GM18867 (cell line): ENCODE measurements at regions not wholly inside any gene's neighbourhood (a gene's known extent, or its start where the extent isn't known, plus 50 kb on each side); places are given as distances from the start of the nearest gene placed in this dataset.
"Not testable (repeated sequence)": the region's sequence is repeated elsewhere in the genome, so short reads cannot be mapped to it uniquely, and the experiment has no call there.

Experiments
- ATAC-seq: cut with Tn5 transposase; IDR thresholded peaks from one replicate; pipeline ENCODE4 v1.9.1; 2021; ENCODE audit warnings: mild to moderate bottlenecking, moderate library complexity; ENCODE audit not compliant: unreplicated experiment

DNA sequence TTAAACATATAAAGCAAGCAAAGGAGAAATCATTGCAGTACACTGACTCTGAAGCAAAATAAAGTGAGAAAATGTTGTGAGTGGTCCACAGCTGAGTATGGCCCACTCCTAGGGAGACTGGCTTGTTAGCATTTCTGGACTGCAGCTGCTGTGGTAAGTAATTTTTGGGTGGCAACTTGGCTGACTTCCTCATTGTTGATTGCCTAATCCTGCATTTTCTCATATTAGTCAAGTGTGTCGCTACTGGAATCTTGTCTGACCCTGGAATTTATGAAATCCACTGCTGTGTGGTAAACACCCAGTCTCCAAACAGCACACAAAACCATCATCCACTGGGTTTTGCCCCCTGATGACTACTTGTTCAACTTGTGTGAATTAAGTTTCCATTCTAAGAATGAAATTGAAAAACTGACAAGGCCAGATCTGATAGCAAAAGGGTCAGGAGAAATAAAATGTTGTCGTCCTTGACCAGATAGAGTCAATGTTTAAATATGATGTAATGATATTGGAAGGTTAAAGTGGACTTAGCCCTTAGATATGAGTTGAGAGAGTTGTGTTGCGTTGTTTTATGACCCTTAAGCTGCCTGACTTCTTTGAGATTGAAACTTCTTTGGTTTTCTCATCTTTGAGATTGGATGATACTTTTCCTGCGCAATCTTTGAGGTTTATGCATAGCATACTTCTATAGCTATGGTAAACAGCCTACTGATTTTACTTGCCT lies 106.6 kb upstream of the SEC22B start:
- not testable (repeated sequence) for ATAC-seq

DNA sequence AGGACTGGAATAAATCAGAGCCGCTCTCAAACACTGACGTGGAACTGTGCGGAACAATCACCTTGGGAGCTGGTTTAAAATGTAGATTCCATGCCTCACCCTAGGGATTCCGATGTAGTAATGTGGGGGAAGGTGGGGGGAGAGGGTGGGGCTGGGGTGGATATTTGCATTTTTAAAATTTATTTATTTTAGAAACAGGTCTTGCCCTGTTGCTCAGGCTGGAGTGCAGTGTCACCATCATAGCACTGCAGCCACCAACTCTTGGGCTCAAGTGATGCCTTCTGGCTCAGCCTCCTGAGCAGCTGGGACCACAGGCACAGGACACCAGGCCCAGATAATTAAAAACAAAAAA lies 101.9 kb upstream of the SEC22B start:
- ATAC-seq = not testable (repeated sequence)

DNA sequence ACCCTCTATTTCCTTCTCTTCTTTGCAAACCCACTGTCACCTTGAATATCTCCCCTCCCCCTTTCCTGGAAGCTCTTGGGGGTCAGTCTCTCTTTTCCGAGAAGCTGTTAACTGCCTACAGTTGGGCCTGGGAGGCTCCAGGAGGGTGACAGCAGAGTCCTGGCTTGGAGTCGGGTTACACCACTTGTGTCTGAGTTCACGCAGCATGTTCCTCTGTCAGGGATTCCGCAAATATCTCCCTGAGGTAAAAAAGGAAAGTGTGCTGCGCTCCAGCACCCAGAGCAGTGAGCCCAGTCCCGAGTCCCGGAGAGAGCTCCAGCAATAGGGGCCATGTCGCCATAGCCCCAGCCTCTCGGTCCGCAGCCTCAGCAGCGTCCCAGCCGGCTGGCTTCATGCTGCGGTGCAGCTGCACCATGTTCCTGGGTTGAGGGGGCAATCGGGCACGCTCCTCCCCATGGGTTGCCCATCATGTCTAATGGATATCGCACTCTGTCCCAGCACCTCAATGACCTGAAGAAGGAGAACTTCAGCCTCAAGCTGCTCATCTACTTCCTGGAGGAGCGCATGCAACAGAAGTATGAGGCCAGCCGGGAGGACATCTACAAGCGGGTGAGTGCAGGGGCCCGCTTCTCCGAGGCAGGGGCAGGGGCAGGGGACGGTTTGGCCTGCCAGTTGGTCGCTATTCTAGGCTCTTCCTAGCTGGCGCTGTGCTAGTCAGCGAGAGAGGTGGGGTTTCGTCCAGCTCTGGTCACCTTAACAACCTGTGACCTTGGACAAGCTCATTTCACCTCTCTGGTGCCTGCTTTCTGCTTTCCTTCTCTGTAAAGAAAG lies 101.3 kb upstream of the SEC22B start:
- ATAC-seq = not testable (repeated sequence)

DNA sequence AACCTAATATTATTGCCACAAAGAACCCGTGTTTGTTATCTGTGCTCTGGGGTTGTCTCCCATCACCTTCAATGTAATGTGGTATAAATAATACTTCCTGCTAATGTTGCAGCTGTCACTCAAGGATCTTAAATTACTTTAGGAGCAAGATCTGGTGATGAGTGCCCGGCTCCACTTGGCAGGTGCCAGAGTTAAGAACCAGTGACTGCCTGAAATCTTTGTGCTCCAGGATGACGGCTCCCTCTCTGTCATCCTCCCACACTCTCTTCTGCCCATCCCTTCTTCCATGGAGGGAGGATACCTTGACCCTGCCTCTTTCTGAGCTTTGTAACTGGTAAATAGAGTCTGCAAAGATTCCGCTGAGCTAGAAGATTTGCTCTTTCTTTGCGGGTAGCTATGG lies 100.4 kb upstream of the SEC22B start:
- not testable (repeated sequence) for ATAC-seq

DNA sequence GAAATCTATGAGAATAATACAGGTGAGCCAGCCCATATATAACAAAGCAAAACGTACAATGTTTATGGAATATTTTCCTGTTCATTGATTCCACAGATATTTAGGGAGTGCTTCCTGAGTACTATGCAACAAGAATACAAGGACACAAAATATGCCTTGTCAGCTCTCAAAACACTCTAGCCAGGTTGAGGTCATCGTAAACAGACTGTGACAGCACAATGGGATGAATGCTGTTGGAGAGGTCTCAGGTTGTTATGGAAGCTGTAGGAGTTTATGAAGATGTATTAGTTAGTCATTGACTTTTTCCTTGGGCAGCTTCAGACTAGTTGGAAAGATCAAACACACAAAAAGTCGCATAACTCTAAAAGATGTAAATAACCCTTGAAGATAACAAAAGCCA lies 98.1 kb upstream of the SEC22B start:
- not testable (repeated sequence) for ATAC-seq

DNA sequence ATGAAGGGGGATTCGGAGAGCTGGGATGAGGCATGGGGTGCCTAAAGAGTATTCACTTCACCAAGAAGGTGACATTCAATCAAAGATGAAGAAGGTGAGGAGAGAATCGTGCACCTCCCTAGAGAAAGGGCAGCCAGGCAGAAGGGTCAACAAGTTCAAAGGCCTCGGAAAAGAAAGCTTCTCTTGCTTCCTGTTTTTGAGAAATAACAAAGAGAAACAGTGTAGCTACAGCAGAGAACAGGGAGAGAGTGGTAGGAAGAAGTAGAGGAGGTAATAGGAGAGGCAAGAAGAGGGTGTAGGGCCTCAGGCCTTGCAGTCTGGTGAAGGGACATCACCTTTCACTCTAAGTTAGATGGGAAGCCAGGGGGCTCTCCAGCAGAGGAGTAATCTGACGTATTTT lies 97.0 kb upstream of the SEC22B start:
- not testable (repeated sequence) for ATAC-seq

DNA sequence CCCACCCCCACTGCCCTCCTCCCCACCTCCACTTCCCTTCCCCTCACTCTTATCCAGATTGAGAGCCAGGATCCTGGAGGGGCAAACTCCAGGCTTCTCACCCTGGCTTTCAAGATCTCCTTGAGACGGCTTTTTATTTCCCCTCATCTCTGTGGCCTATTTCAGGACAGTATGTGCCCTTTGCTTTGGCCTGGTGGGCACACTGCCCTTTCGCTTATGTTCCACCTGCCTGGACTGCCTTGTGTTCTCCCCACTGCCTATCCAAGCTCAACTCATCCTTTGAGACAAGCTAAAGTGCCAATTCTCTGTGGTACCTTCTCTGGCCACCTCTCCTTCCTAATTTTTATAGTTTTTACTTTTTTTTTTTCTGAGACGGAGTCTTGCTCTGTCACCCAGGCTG lies 95.9 kb upstream of the SEC22B start:
- not testable (repeated sequence) for ATAC-seq

DNA sequence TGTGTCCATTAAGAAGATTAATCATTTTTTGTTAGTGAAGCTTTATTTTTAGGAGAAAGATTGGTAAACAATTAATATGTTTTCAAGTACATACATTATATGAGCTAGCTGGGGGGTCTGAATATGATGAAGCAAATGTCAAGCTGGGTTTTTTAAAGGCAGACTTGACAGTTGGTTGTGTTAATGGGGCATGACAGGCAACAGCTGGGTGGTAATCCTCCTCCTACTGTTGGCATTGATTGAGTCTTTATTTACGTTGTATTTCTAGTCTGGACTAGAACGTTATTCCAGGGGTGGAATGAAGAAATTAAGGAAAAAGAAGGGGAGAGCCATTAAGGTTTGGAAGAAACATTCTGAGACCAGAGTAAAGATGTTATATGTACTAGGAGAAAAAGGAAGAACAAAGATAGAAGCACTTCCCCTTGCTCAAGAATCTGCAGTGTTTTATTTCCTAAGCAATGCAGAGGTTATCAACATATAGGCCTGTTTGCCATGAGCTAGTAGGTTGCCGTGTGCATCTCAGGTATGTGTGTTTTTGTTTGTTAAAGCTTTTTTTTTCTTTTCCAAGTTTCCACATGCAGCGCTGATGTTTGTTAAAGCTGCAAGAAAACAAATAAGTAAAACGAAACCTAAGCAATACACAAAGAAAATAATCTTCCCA lies 95.4 kb upstream of the SEC22B start:
- not testable (repeated sequence) for ATAC-seq

DNA sequence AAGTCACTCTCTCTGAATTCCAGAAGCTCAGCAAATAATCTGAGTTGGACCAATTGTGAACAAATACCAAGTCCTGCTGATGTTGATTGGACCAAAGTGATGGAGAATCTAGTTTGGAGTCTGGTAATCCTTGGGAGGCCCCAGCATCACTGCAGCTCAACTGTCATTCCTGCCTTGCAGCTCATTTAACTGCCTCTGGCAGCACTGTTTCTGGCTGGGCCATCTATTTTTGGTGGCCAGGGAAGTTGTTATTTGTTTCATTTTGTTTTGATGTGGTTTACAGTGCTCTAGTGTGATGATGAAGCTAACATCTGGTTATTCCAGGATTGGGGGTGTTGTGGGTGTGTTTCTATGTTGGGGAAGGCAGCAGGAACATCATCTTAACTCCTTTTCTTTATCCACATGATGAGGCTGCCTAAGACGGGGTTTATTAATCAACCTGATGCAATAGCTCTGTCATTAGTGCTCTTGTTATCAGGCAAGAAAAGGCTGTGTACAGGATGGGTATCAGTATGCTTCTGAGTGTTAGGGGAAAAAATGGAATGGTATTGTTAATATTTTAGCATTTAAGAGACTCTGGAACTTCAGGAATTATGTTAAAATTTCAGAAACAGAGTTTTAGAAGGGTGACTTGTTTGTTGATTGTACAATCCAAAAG lies 91.7 kb upstream of the SEC22B start:
- ATAC-seq = not testable (repeated sequence)

DNA sequence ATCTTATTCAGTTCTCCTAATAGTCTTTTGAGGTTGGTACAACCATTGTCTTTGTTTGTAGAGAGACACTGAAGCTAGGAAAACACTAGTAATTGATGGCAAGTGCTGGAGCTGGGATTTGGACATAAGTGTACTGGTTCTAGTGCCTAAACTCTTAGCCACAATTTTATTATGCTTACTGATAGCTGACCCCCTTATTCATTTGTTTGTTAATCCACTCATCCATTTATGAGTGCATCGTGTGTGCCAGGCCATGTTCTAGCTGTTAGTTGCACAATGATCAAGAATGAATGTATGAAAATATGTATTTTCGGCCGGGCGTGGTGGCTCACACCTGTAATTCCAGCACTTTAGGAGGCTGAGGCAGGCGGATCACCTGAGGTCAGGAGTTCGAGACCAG lies 88.2 kb upstream of the SEC22B start:
- not testable (repeated sequence) for ATAC-seq

DNA sequence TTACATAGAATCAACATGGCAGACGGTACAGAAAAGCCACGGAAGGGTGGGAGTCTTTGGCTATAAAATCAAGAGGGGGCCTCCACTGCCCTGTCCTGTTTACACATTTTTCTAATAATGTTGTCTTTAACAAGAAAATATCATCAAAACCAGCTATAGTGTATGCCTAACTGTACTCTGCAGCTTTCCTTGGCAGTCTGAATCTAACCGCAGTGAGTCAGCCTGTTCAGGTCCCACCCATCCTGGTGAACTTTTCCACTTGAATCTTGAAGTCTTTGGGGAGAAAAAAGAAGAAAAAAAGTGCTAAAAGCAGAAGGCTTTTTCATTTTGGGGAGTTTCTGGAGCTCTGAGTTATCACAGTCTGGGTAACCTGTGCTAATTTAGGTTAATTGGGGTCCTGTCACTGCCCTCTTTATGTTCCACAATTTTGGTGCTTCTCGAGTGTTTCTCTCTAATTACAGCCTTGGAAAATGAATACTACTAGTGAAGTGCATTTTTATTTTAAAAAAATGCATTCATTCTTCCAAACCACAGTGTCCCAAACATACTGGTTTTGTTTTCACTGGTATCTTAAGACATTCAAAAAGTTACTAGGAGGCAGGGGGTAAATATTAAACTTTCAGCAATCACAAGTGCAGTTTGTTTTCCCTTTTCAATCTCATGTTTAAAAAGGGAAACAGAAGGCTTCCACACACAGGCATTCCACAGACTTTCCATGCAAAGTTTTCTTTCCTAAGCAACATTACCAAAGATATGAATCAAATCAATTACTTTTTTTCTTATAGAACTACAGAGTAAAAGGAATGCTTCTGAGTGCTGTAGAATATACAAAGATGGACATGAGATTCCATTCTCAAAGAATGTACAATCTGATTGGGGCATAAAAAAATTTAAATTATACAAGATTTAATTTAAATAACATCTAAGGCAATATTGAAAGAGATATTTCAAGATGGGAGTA lies 86.8 kb upstream of the SEC22B start:
- ATAC-seq = not testable (repeated sequence)

DNA sequence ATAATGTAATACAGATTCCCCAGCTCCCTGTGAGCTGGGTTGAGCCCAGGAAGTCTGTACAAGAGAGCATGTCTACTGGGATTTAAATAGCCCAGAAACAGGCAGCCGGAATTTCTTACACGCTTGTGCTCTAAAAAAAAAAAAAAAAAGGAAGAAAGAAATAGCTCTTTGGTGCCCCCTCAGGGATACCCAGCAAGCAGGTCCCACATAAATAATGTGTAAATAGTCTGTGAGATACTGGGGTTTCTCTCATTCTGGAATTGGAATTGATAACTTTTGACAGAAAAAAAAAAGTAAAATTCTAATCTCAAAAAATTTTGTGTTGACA lies 81.4 kb upstream of the SEC22B start:
- not testable (repeated sequence) for ATAC-seq

DNA sequence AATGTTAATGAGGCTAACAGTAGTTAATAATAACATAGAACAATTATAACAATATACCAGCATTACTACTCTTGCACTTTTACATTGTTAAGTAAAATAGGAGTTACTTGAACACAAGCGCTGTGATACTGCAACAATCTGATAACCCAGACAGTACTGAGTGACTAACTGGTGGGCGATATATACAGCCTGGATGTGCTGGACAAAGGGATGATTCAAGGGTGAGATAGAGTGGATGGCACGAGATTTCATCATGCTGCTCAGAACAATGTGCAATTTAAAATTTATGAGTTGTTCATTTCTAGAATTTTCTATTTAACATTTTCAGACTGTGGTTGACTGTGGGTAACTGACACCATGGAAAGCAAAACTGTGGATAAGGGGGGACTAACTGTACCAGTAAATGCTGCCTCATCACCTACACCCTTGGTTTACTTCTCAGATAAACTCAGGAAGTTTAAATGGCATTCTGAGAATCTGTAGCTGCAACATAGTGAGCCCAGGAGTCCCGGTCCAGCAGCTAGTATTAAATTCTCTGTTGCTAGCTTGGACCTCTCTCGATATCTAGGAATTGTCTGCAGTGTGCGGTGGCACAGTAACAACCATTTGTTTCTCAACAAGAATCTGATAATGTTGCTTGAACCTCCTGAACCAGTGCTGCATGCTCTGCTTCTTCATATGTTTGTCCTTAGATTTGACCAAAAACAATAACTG lies 80.9 kb upstream of the SEC22B start:
- not testable (repeated sequence) for ATAC-seq

DNA sequence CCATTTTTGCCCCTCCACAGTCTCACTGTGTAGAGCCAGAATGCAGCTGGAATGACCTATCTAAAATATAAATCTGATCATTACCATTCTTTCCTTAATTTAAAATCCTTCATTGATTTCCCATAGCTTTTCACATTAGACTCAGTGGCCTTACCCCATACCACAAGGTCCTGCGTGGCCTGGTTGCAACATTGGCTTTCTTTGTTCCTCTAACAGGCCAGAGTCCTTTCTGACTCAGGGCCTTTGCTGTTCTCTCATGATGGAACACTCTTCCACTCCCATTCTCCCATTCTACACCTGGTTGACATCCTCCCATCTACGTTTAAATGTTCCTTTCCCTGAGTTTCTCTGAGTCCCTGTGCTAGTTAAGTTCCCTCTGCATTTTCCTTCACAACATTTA lies 74.4 kb upstream of the SEC22B start:
- ATAC-seq = not testable (repeated sequence)

DNA sequence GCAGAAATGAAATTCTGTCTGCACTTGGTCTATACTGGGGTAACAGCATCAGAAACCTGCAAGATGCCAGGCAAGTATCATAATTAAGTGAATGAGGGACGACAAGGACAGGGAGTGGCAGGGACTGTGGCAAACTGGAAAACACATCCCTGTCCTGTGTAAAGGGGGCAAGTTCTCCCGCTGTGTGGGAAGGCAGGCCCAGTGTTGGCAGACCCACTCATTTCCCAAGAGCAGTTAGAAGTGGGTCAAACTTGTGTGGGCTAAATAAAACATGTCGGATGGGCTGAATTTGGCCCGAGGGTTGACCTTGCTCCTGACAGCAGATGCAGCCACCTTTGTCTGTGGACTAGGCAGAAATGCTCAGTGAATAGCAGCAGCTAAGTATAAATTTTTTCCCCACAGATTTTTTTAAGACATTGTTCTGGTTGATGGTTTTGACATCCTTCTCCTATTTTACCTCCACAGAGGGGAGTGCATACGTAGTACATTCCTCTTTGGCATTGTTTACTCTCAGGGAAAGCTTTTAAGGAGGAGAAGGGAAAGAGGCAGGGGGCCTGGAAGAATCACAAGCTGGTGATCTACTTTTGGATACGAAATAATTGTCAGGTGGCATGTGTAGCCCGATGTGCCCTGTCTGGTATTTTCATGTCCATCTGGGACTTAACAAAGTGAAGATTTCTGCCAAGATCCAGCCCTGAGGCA lies 72.6 kb upstream of the SEC22B start:
- not testable (repeated sequence) for ATAC-seq

DNA sequence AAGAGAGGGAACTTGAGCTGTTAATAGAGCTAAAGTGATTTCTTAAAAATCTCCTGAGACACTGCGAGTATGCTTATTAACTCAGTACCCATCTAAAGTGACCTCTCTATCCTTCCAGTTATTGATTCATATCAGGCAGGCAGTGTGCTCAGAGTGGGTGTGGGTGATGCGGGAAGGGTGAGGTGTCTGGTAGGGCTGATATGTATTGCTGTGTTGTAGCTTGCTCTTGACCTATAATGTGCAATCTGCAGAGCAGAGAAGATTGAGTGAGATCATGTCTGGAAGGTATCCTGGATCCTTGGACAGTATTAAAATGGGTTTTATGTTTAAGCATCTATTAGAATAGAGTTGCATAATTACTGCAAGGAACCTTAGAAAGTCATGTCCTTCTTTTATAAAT lies 71.9 kb upstream of the SEC22B start:
- not testable (repeated sequence) for ATAC-seq

DNA sequence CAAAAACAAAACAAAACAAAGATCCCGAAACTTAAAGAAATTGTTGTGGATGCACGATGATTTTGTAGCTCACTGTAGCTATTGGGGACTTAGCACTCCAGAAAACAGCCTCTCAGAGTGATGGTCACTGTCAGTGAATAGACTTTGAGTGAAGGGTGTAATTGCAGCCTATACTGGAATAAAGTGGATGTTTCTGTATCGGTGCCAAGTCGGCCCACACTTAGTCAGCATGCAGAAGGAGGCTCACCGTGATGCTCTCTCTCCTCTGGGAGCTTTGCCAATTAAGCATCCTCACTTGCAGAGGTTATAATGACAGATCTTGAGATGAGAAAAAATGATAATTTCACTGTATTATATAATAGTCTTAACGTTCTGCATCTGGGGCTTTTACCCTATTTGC lies 67.5 kb upstream of the SEC22B start:
- ATAC-seq = not testable (repeated sequence)

DNA sequence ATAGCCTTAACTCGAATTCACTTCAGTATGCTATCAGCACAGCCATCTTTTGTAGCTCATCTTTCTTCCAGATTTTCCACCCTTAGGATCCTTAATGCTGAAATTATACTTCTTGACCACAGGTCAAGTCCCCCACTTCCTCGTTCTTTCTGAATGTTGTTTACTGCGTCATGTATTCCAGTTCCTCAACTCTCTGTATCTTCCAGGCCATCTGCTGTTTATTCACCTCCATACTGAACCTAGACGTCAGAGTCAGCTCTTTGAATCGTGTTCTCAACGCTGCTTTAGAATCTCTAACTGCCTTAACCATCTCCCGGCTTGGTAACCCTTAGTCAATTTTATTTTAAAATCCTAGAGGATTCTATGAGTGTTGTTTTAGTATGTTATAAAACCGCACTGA lies 66.3 kb upstream of the SEC22B start:
- ATAC-seq = not testable (repeated sequence)

DNA sequence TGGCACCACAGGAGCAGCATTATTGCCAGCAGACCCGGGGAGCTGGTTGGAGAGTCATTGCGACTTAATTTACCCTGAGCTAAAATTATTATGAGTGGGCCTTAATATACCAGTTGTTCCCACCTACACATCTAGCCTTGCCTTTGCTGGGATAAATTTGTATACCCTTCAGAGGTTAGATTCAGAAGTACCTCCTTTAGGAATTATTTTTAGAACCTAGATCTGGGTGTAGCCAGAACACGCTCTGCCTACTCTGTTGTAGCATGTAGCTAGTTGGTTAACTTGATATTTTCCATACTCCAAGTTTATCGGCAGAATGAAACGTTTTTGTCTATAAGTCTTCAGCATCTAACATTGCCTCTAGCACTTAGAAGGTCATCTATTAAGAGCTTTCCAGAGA lies 65.5 kb upstream of the SEC22B start:
- not testable (repeated sequence) for ATAC-seq
